HG03558 (cell line): ENCODE measurements at regions not wholly inside any gene's neighbourhood (a gene's known extent, or its start where the extent isn't known, plus 50 kb on each side); places are given as distances from the start of the nearest gene placed in this dataset.
"Not testable (repeated sequence)": the region's sequence is repeated elsewhere in the genome, so short reads cannot be mapped to it uniquely, and the experiment has no call there.

ENCODE experiments used
- ATAC-seq: cut with Tn5 transposase; IDR thresholded peaks from one replicate; pipeline ENCODE4 v1.9.1; 2021; ENCODE audit warnings: moderate number of reproducible peaks; ENCODE audit not compliant: unreplicated experiment; ENCODE audit errors: extremely low read depth

GRCh38 chr7:138214926-138215325 lies 138.7 kb downstream of the AKR1D1 start:
- ATAC-seq = no peak

GRCh38 chr7:138220321-138220720 lies 144.1 kb downstream of the AKR1D1 start:
- ATAC-seq = not testable (repeated sequence)

GRCh38 chr7:138221388-138221787 lies 145.1 kb downstream of the AKR1D1 start:
- ATAC-seq = not testable (repeated sequence)

GRCh38 chr7:138223402-138223879 lies 147.2 kb downstream of the AKR1D1 start:
- no peak for ATAC-seq

- no peak for ATAC-seq
Measured at GRCh38 chr7:138226001-138226476, 149.8 kb downstream of the AKR1D1 start.

- no peak for ATAC-seq
Measured at GRCh38 chr7:138226745-138227279, 150.6 kb downstream of the AKR1D1 start.

GRCh38 chr7:138228119-138228518 lies 151.9 kb downstream of the AKR1D1 start:
- no peak for ATAC-seq

GRCh38 chr7:138228769-138229168 lies 152.5 kb downstream of the AKR1D1 start:
- ATAC-seq = no peak

GRCh38 chr7:138233189-138233588 lies 156.9 kb downstream of the AKR1D1 start:
- ATAC-seq = no peak

GRCh38 chr7:138235207-138235606 lies 158.9 kb downstream of the AKR1D1 start:
- no peak for ATAC-seq

- no peak for ATAC-seq
Measured at GRCh38 chr7:138237995-138238394, 161.7 kb downstream of the AKR1D1 start.

GRCh38 chr7:138238734-138239659 lies 162.7 kb downstream of the AKR1D1 start:
- ATAC-seq = no peak

- ATAC-seq = no peak
Measured at GRCh38 chr7:138243430-138243829, 167.2 kb downstream of the AKR1D1 start.

- ATAC-seq = no peak
Measured at GRCh38 chr7:138243836-138244235, 167.6 kb downstream of the AKR1D1 start.

- ATAC-seq = no peak
Measured at GRCh38 chr7:138244606-138245005, 168.3 kb downstream of the AKR1D1 start.

GRCh38 chr7:138245216-138245615 lies 169.0 kb downstream of the AKR1D1 start:
- no peak for ATAC-seq

GRCh38 chr7:138245682-138246081 lies 169.4 kb downstream of the AKR1D1 start:
- no peak for ATAC-seq

- no peak for ATAC-seq
Measured at GRCh38 chr7:138246428-138246827, 170.2 kb downstream of the AKR1D1 start.

GRCh38 chr7:138247081-138247480 lies 170.8 kb downstream of the AKR1D1 start:
- ATAC-seq = no peak

- no peak for ATAC-seq
Measured at GRCh38 chr7:138247568-138248333, 171.5 kb downstream of the AKR1D1 start.

- ATAC-seq = no peak
Measured at GRCh38 chr7:138248609-138249008, 172.3 kb downstream of the AKR1D1 start.
